Activated T-helper 1 cell treated with anti-CD3 and anti-CD28 coated beads, Interleukin-12 subunit alpha, Interleukin-12 subunit beta, Interleukin-2, Interleukin-4 antibody, amounts not matched to agents 30 ng/mL and 10 ng/mL and 1 ng/mL, durations not matched to agents 14 hours and 24 hours and 36 hours (primary cell): ENCODE measurements at regions not wholly inside any gene's neighbourhood (a gene's known extent, or its start where the extent isn't known, plus 50 kb on each side); places are given as distances from the start of the nearest gene placed in this dataset.
A peak's percentile ranks its signal among the peaks of the same experiment; 100 is the strongest.
"Not testable (repeated sequence)": the region's sequence is repeated elsewhere in the genome, so short reads cannot be mapped to it uniquely, and the experiment has no call there.

ENCODE experiments used
- DNase-seq: peaks from one replicate; pipeline ENCODE4 v3.0.0; 2021; ENCODE audit warnings: low spot score
- H3K27ac Mint-ChIP-seq: one replicate; pipeline ENCODE4 v1.8.0; 2021; ENCODE audit warnings: mild to moderate bottlenecking, mixed read lengths
- H3K27me3 Mint-ChIP-seq: one replicate; pipeline ENCODE4 v1.8.0; 2022; ENCODE audit warnings: mild to moderate bottlenecking, moderate library complexity, mixed read lengths; ENCODE audit not compliant: insufficient read depth
- H3K36me3 Mint-ChIP-seq: one replicate; pipeline ENCODE4 v1.8.0; 2021; ENCODE audit warnings: low read depth, mixed read lengths
- H3K4me1 Mint-ChIP-seq: one replicate; pipeline ENCODE4 v1.8.0; 2021; ENCODE audit warnings: low read depth, mixed read lengths
- H3K4me3 Mint-ChIP-seq: one replicate; pipeline ENCODE4 v1.8.0; 2021; ENCODE audit warnings: mild to moderate bottlenecking, moderate library complexity, mixed read lengths
- H3K9me3 Mint-ChIP-seq: one replicate; pipeline ENCODE4 v1.8.0; 2021; ENCODE audit warnings: mixed read lengths
- intact Hi-C: fragments of 100-400 bp; cut with micrococcal nuclease; formaldehyde crosslinking; loops from one replicate; pipeline ENCODE4 v1.15.1; 2024

- Mint-ChIP-seq H3K4me1 (peaks cover 66% of the 10 kb centered on the region), H3K27me3 (no peaks in the 10 kb centered on the region), H3K4me3 (no peak overlapping the region), H3K9me3 (no peaks in the 10 kb centered on the region), H3K27ac (no peak overlapping the region), H3K36me3 (no peaks in the 10 kb centered on the region)
- intact Hi-C loops = no loop called here
- no peak for DNase-seq
Measured at GRCh38 chr15:92846741-92847140, 53.4 kb upstream of the CHD2 start.

GRCh38 chr15:92847841-92848240 is 52.3 kb upstream of the CHD2 start:
- Mint-ChIP-seq H3K27me3 (no peaks in the 10 kb centered on the region), H3K4me3 (no peak overlapping the region), H3K27ac (no peak overlapping the region), H3K9me3 (no peaks in the 10 kb centered on the region), H3K36me3 (no peaks in the 10 kb centered on the region), H3K4me1 (peaks cover 66% of the 10 kb centered on the region)
- intact Hi-C loops = no loop called here
- DNase-seq = no peak

DNA sequence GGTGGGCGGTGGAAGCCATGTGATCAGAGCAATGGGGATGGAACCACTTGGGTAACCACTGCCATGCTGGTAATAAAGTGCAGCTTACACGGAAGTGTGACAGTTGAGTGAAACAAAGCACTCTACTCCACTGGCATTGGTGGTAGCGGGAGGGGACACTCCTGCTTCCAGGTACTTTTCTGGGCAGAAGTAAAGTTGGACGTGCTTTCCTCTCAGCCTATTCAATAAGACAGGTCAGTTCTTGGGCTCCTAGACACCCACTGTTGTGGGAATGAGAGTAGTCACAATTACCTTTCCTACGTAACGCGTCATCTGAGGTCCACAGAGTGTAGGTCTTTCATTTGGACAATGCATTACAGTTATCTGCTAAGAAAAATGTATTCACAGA is 51.7 kb upstream of the CHD2 start:
- Mint-ChIP-seq H3K36me3 (no peaks in the 10 kb centered on the region), H3K27me3 (no peaks in the 10 kb centered on the region), H3K4me3 (no peak overlapping the region), H3K4me1 (peaks cover 64% of the 10 kb centered on the region), H3K27ac (peak overlapping the region; percentile 71), H3K9me3 (no peaks in the 10 kb centered on the region)
- no peak for DNase-seq
- intact Hi-C loops = no loop called here

- H3K36me3 Mint-ChIP-seq = no peaks in the 10 kb centered on the region
- peak overlapping the region; percentile 37 for H3K4me3 Mint-ChIP-seq
- DNase-seq = peak; percentile 21
- no peaks in the 10 kb centered on the region for H3K9me3 Mint-ChIP-seq
- no peaks in the 10 kb centered on the region for H3K27me3 Mint-ChIP-seq
- peaks cover 62% of the 10 kb centered on the region for H3K4me1 Mint-ChIP-seq
- intact Hi-C loops = loop anchor here (1.0 kb wide), 4 partner anchors 17 to 40 kb away; no protein-coding TSS in a partner anchor
- peak overlapping the region; percentile 71 for H3K27ac Mint-ChIP-seq
Measured at GRCh38 chr15:92848852-92849598, 51.1 kb upstream of the CHD2 start.

- Mint-ChIP-seq H3K4me1 (peaks cover 60% of the 10 kb centered on the region), H3K27ac (peak overlapping the region; percentile 71)
- H3K27me3 Mint-ChIP-seq, H3K4me3 Mint-ChIP-seq, H3K9me3 Mint-ChIP-seq, H3K36me3 Mint-ChIP-seq, DNase-seq, intact Hi-C loops: not testable (repeated sequence)
Measured at GRCh38 chr15:92850218-92850617, 49.9 kb upstream of the CHD2 start.
